Activated naive CD4-positive, alpha-beta T cell treated with anti-CD3 and anti-CD28 coated beads for 36 hours (primary cell): ENCODE measurements at regions not wholly inside any gene's neighbourhood (a gene's known extent, or its start where the extent isn't known, plus 50 kb on each side); places are given as distances from the start of the nearest gene placed in this dataset.

ENCODE experiments used
- CTCF ChIA-PET: fragments of 350-600 bp; sonication (Branson Sonifier 250); formaldehyde crosslinking; loops from one replicate; lab custom pipeline; 2021; ENCODE audit warnings: antibody characterized with exemption; lab: Charles Lee
- DNase-seq: peaks from one replicate; pipeline ENCODE4 v3.0.0-alpha.2; 2020
- H3K27ac Mint-ChIP-seq: one replicate; pipeline ENCODE4 v1.8.0; 2021; ENCODE audit warnings: mild to moderate bottlenecking, mixed read lengths
- H3K27me3 Mint-ChIP-seq: one replicate; pipeline ENCODE4 v1.8.0; 2021; ENCODE audit warnings: low read depth, mixed read lengths
- H3K36me3 Mint-ChIP-seq: one replicate; pipeline ENCODE4 v1.8.0; 2021; ENCODE audit warnings: low read depth, mixed read lengths
- H3K4me1 Mint-ChIP-seq: one replicate; pipeline ENCODE4 v1.8.0; 2021; ENCODE audit warnings: low read depth, mixed read lengths
- H3K4me3 Mint-ChIP-seq: one replicate; pipeline ENCODE4 v1.8.0; 2021; ENCODE audit warnings: mild to moderate bottlenecking, moderate library complexity, mixed read lengths
- H3K9me3 Mint-ChIP-seq: one replicate; pipeline ENCODE4 v1.8.0; 2021; ENCODE audit warnings: mixed read lengths
- intact Hi-C: fragments of 100-400 bp; cut with micrococcal nuclease; formaldehyde crosslinking; loops from one replicate; pipeline ENCODE4 v1.15.1; 2023

- Mint-ChIP-seq H3K9me3 (no peaks in the 10 kb centered on the region), H3K27ac (no peak overlapping the region), H3K27me3 (no peaks in the 10 kb centered on the region), H3K4me3 (no peak overlapping the region), H3K36me3 (peaks cover 6% of the 10 kb centered on the region), H3K4me1 (no peaks in the 10 kb centered on the region)
- no peak for DNase-seq
- CTCF ChIA-PET = no interaction called here
- intact Hi-C loops = no loop called here
Observed at GRCh38 chr16:27670071-27670810, 120.3 kb downstream of the KATNIP start.

- Mint-ChIP-seq H3K4me1 (no peaks in the 10 kb centered on the region), H3K9me3 (no peaks in the 10 kb centered on the region), H3K27me3 (no peaks in the 10 kb centered on the region), H3K36me3 (peaks cover 6% of the 10 kb centered on the region), H3K27ac (no peak overlapping the region), H3K4me3 (no peak overlapping the region)
- CTCF ChIA-PET = no interaction called here
- no peak for DNase-seq
- intact Hi-C loops = no loop called here
Observed at GRCh38 chr16:27671410-27671809, 121.5 kb downstream of the KATNIP start.

- Mint-ChIP-seq H3K4me1 (no peaks in the 10 kb centered on the region), H3K36me3 (peaks cover 18% of the 10 kb centered on the region), H3K9me3 (no peaks in the 10 kb centered on the region), H3K27me3 (no peaks in the 10 kb centered on the region), H3K4me3 (no peak overlapping the region), H3K27ac (no peak overlapping the region)
- CTCF ChIA-PET = no interaction called here
- intact Hi-C loops = no loop called here
- DNase-seq = no peak
Observed at GRCh38 chr16:27676839-27677238, 126.9 kb downstream of the KATNIP start.

- no peak for DNase-seq
- Mint-ChIP-seq H3K36me3 (peaks cover 18% of the 10 kb centered on the region), H3K4me1 (no peaks in the 10 kb centered on the region), H3K27me3 (no peaks in the 10 kb centered on the region), H3K27ac (no peak overlapping the region), H3K4me3 (no peak overlapping the region), H3K9me3 (no peaks in the 10 kb centered on the region)
- intact Hi-C loops = no loop called here
- CTCF ChIA-PET = no interaction called here
Observed at GRCh38 chr16:27677263-27677662, 127.3 kb downstream of the KATNIP start.

- Mint-ChIP-seq H3K4me1 (no peaks in the 10 kb centered on the region), H3K27ac (no peak overlapping the region), H3K36me3 (peaks cover 21% of the 10 kb centered on the region), H3K27me3 (no peaks in the 10 kb centered on the region), H3K9me3 (no peaks in the 10 kb centered on the region), H3K4me3 (no peak overlapping the region)
- DNase-seq = no peak
- intact Hi-C loops = no loop called here
- CTCF ChIA-PET = interaction anchor here (1.2 kb wide), 1 partner anchor 13 kb away, joined by 3 read pairs; no protein-coding TSS in a partner anchor
Observed at GRCh38 chr16:27678955-27679354, 129.0 kb downstream of the KATNIP start.

GRCh38 chr16:27679899-27680298 lies 130.0 kb downstream of the KATNIP start:
- H3K27ac Mint-ChIP-seq = no peak overlapping the region
- H3K36me3 Mint-ChIP-seq = peaks cover 18% of the 10 kb centered on the region
- no peak for DNase-seq
- H3K9me3 Mint-ChIP-seq = no peaks in the 10 kb centered on the region
- intact Hi-C loops = no loop called here
- H3K4me3 Mint-ChIP-seq = no peak overlapping the region
- CTCF ChIA-PET = no interaction called here
- no peaks in the 10 kb centered on the region for H3K4me1 Mint-ChIP-seq
- no peaks in the 10 kb centered on the region for H3K27me3 Mint-ChIP-seq

GRCh38 chr16:27681681-27682080 lies 131.7 kb downstream of the KATNIP start:
- H3K9me3 Mint-ChIP-seq = no peaks in the 10 kb centered on the region
- H3K27ac Mint-ChIP-seq = no peak overlapping the region

GRCh38 chr16:27684047-27684446 lies 134.1 kb downstream of the KATNIP start:
- Mint-ChIP-seq H3K4me1 (no peaks in the 10 kb centered on the region), H3K27ac (no peak overlapping the region), H3K9me3 (no peaks in the 10 kb centered on the region), H3K36me3 (peaks cover 15% of the 10 kb centered on the region), H3K27me3 (no peaks in the 10 kb centered on the region), H3K4me3 (no peak overlapping the region)
- intact Hi-C loops = no loop called here
- DNase-seq = no peak
- CTCF ChIA-PET = no interaction called here

More at GRCh38 chr16:27681681-27682080, 131.7 kb downstream of the KATNIP start:
- H3K4me1 Mint-ChIP-seq = no peaks in the 10 kb centered on the region
- H3K36me3 Mint-ChIP-seq = peaks cover 18% of the 10 kb centered on the region
- intact Hi-C loops = no loop called here
- no peaks in the 10 kb centered on the region for H3K27me3 Mint-ChIP-seq
- no peak for DNase-seq
- no peak overlapping the region for H3K4me3 Mint-ChIP-seq
- CTCF ChIA-PET = no interaction called here

GRCh38 chr16:27685807-27686206 lies 135.9 kb downstream of the KATNIP start:
- Mint-ChIP-seq H3K36me3 (peaks cover 11% of the 10 kb centered on the region), H3K27ac (no peak overlapping the region), H3K4me3 (no peak overlapping the region), H3K27me3 (no peaks in the 10 kb centered on the region), H3K9me3 (no peaks in the 10 kb centered on the region), H3K4me1 (no peaks in the 10 kb centered on the region)
- intact Hi-C loops = no loop called here
- no peak for DNase-seq
- CTCF ChIA-PET = interaction anchor here (1.4 kb wide), 1 partner anchor 170 kb away, joined by 3 read pairs; no protein-coding TSS in a partner anchor

- H3K4me1 Mint-ChIP-seq = no peaks in the 10 kb centered on the region
- H3K27ac Mint-ChIP-seq = no peak overlapping the region
- H3K9me3 Mint-ChIP-seq = no peaks in the 10 kb centered on the region
- CTCF ChIA-PET = interaction anchor here (1.0 to 1.4 kb wide), 2 partner anchors 13 to 171 kb away, joined by 3 read pairs; no protein-coding TSS in a partner anchor
- H3K4me3 Mint-ChIP-seq = no peak overlapping the region
- DNase-seq = no peak
- intact Hi-C loops = no loop called here
- no peaks in the 10 kb centered on the region for H3K27me3 Mint-ChIP-seq
- H3K36me3 Mint-ChIP-seq = peaks cover 4% of the 10 kb centered on the region
Observed at GRCh38 chr16:27686926-27687325, 137.0 kb downstream of the KATNIP start.

GRCh38 chr16:27687605-27688004 lies 137.7 kb downstream of the KATNIP start:
- CTCF ChIA-PET = no interaction called here
- no peak overlapping the region for H3K27ac Mint-ChIP-seq

GRCh38 chr16:27689711-27690110 lies 139.8 kb downstream of the KATNIP start:
- no peaks in the 10 kb centered on the region for H3K4me1 Mint-ChIP-seq
- CTCF ChIA-PET = no interaction called here
- H3K4me3 Mint-ChIP-seq = no peak overlapping the region
- intact Hi-C loops = no loop called here
- no peaks in the 10 kb centered on the region for H3K9me3 Mint-ChIP-seq
- DNase-seq = no peak
- H3K27ac Mint-ChIP-seq = no peak overlapping the region
- H3K27me3 Mint-ChIP-seq = no peaks in the 10 kb centered on the region
- no peaks in the 10 kb centered on the region for H3K36me3 Mint-ChIP-seq

More at GRCh38 chr16:27687605-27688004, 137.7 kb downstream of the KATNIP start:
- intact Hi-C loops = no loop called here
- no peaks in the 10 kb centered on the region for H3K4me1 Mint-ChIP-seq
- no peaks in the 10 kb centered on the region for H3K9me3 Mint-ChIP-seq
- peaks cover 2% of the 10 kb centered on the region for H3K36me3 Mint-ChIP-seq
- no peak overlapping the region for H3K4me3 Mint-ChIP-seq
- H3K27me3 Mint-ChIP-seq = no peaks in the 10 kb centered on the region
- no peak for DNase-seq

- DNase-seq = peak; percentile 41
- H3K9me3 Mint-ChIP-seq = no peaks in the 10 kb centered on the region
- no peaks in the 10 kb centered on the region for H3K4me1 Mint-ChIP-seq
- intact Hi-C loops = no loop called here
- CTCF ChIA-PET = interaction anchor here (0.7 kb wide), 1 partner anchor 104 kb away, joined by 8 read pairs; no protein-coding TSS in a partner anchor
- H3K27me3 Mint-ChIP-seq = no peaks in the 10 kb centered on the region
- no peak overlapping the region for H3K4me3 Mint-ChIP-seq
- H3K27ac Mint-ChIP-seq = no peak overlapping the region
- no peaks in the 10 kb centered on the region for H3K36me3 Mint-ChIP-seq
Observed at GRCh38 chr16:27690608-27691007, 140.7 kb downstream of the KATNIP start.
